GM12865 (cell line): ENCODE measurements at regions not wholly inside any gene's neighbourhood (a gene's known extent, or its start where the extent isn't known, plus 50 kb on each side); places are given as distances from the start of the nearest gene placed in this dataset.

Experiments
- DNase-seq: peaks from one replicate; pipeline ENCODE4 v3.0.0; 2010; ENCODE audit warnings: low read depth
- H3K4me3 ChIP-seq: 2 replicates; pipeline ENCODE4 v1.5.1; 2011; ENCODE audit warnings: mild to moderate bottlenecking, low read depth, low read length, control low read depth
- CTCF ChIP-seq: IDR thresholded peaks from 2 replicates; pipeline ENCODE4 v1.5.1; 2011; ENCODE audit warnings: low read length, control low read depth, low read depth, inconsistent platforms; ENCODE audit not compliant: insufficient read depth; ENCODE audit errors: missing control alignments

- no peak for DNase-seq
- no peak overlapping the region for H3K4me3 ChIP-seq
- no peak for TF ChIP-seq CTCF
Observed at GRCh38 chr7:25978466-25978865, 173.5 kb upstream of the NFE2L3 start.

- H3K4me3 ChIP-seq, result no peak overlapping the region
- TF ChIP-seq CTCF, result no peak
- DNase-seq, result no peak
Observed at GRCh38 chr7:25979605-25980004, 172.4 kb upstream of the NFE2L3 start.

- H3K4me3 ChIP-seq, result no peak overlapping the region
- no peak for TF ChIP-seq CTCF
- no peak for DNase-seq
Observed at GRCh38 chr7:25982684-25983083, 169.3 kb upstream of the NFE2L3 start.

- DNase-seq, result no peak
- no peak for TF ChIP-seq CTCF
- H3K4me3 ChIP-seq, result no peak overlapping the region
Observed at GRCh38 chr7:25985196-25985595, 166.8 kb upstream of the NFE2L3 start.

GRCh38 chr7:25988640-25989039 is 163.4 kb upstream of the NFE2L3 start:
- H3K4me3 ChIP-seq, result no peak overlapping the region
- DNase-seq, result no peak
- TF ChIP-seq CTCF, result no peak

- no peak for TF ChIP-seq CTCF
- H3K4me3 ChIP-seq, result no peak overlapping the region
- DNase-seq, result no peak
Observed at GRCh38 chr7:25989140-25989705, 162.8 kb upstream of the NFE2L3 start.

GRCh38 chr7:25994433-25994994 is 157.5 kb upstream of the NFE2L3 start:
- no peak for DNase-seq
- TF ChIP-seq CTCF, result no peak
- no peak overlapping the region for H3K4me3 ChIP-seq
